ENCODE measurements at regions not wholly inside any gene's neighbourhood (a gene's known extent, or its start where the extent isn't known, plus 50 kb on each side); places are given as distances from the start of the nearest gene placed in this dataset.

GRCh38 chr3:174424656-174425055 lies 434.5 kb upstream of the NAALADL2 start:
- H3K79me2 ChIP-seq (ENCODE audit: insufficient read depth, low read length): no peaks in the 10 kb centered on the region

DNA sequence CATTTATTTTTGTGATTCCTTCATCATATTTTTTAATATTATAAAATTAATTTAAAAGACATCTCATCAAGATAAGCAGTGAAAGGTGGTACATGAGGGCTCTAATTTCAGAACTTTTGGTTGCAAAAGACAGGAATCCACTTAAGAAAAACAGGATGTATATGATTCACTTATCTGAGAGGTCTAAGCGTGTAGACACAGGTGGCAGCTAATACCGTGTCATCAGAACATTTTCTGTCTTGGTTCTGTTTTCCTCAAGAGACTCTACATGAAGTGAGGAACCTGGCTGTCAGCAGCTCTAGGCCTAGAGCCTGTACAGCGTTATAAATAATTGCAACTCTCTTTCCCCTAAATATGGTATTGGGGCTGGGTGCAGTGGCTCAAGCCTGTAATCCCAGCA lies 433.7 kb upstream of the NAALADL2 start:
- Histone ChIP-seq H3K27ac (ENCODE audit: low read depth, low read length) (no peak overlapping the region), H3K4me2 (ENCODE audit: insufficient read depth, low read length) (no peak overlapping the region), H2AFZ (ENCODE audit: low read length) (no peak overlapping the region), H3K4me3 (ENCODE audit: insufficient read depth, low read length) (no peak overlapping the region), H3K4me1 (ENCODE audit: insufficient read depth, low read length) (no peaks in the 10 kb centered on the region), H4K20me1 (ENCODE audit: insufficient read depth, low read length) (no peaks in the 10 kb centered on the region), H3K79me2 (ENCODE audit: insufficient read depth, low read length) (no peaks in the 10 kb centered on the region), H3K9me3 (ENCODE audit: low read depth, low read length) (no peaks in the 10 kb centered on the region), H3K36me3 (ENCODE audit: insufficient read depth, low read length) (no peaks in the 10 kb centered on the region), H3K27me3 (ENCODE audit: insufficient read depth, low read length) (no peaks in the 10 kb centered on the region)
- TF ChIP-seq, protein P1, sequence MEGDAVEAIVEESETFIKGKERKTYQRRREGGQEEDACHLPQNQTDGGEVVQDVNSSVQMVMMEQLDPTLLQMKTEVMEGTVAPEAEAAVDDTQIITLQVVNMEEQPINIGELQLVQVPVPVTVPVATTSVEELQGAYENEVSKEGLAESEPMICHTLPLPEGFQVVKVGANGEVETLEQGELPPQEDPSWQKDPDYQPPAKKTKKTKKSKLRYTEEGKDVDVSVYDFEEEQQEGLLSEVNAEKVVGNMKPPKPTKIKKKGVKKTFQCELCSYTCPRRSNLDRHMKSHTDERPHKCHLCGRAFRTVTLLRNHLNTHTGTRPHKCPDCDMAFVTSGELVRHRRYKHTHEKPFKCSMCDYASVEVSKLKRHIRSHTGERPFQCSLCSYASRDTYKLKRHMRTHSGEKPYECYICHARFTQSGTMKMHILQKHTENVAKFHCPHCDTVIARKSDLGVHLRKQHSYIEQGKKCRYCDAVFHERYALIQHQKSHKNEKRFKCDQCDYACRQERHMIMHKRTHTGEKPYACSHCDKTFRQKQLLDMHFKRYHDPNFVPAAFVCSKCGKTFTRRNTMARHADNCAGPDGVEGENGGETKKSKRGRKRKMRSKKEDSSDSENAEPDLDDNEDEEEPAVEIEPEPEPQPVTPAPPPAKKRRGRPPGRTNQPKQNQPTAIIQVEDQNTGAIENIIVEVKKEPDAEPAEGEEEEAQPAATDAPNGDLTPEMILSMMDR (IDR thresholded peaks at IDR 0.05; ENCODE audit: extremely low read depth, low read depth, low read length): no peak
- DNase-seq (ENCODE audit: insufficient read length, low spot score, missing footprints): no peak

More at GRCh38 chr3:174424656-174425055, 434.5 kb upstream of the NAALADL2 start:
- no peak for DNase-seq (ENCODE audit: insufficient read length, low spot score, missing footprints)
- TF ChIP-seq, protein P1 (IDR thresholded peaks at IDR 0.05; ENCODE audit: extremely low read depth, low read depth, low read length): no peak
- H3K9me3 ChIP-seq (ENCODE audit: low read depth, low read length): no peaks in the 10 kb centered on the region
- no peaks in the 10 kb centered on the region for H3K36me3 ChIP-seq (ENCODE audit: insufficient read depth, low read length)
- no peak overlapping the region for H3K4me3 ChIP-seq (ENCODE audit: insufficient read depth, low read length)
- H3K27ac ChIP-seq (ENCODE audit: low read depth, low read length): no peak overlapping the region
- H4K20me1 ChIP-seq (ENCODE audit: insufficient read depth, low read length): no peaks in the 10 kb centered on the region
- no peaks in the 10 kb centered on the region for H3K27me3 ChIP-seq (ENCODE audit: insufficient read depth, low read length)
- no peak overlapping the region for H2AFZ ChIP-seq (ENCODE audit: low read length)
- no peaks in the 10 kb centered on the region for H3K4me1 ChIP-seq (ENCODE audit: insufficient read depth, low read length)
- no peak overlapping the region for H3K4me2 ChIP-seq (ENCODE audit: insufficient read depth, low read length)

DNA sequence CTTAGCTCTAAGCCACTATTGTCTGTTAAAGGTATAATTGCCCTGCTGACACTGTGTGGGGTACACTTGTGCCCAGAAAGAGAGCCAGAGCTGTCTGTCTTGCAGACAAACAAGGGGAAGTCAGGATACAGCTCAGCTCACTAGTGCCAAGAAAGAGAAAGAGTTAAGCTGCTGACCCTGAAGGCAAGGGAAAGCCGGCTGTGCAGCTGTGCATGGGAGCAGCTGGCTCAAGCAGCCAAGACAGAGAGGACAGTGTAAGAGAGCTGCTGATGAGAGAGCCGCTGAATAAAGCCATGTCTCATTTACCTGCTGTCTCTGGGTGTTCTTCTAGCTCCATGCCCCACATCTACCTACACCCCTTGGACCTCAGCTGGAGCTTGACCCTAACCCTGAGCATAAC lies 428.1 kb upstream of the NAALADL2 start:
- Histone ChIP-seq H3K79me2 (ENCODE audit: insufficient read depth, low read length) (no peaks in the 10 kb centered on the region), H3K4me3 (ENCODE audit: insufficient read depth, low read length) (no peak overlapping the region), H3K36me3 (ENCODE audit: insufficient read depth, low read length) (no peaks in the 10 kb centered on the region), H3K27me3 (ENCODE audit: insufficient read depth, low read length) (no peaks in the 10 kb centered on the region), H3K4me2 (ENCODE audit: insufficient read depth, low read length) (no peak overlapping the region), H2AFZ (ENCODE audit: low read length) (no peak overlapping the region), H4K20me1 (ENCODE audit: insufficient read depth, low read length) (no peaks in the 10 kb centered on the region), H3K27ac (ENCODE audit: low read depth, low read length) (no peak overlapping the region), H3K4me1 (ENCODE audit: insufficient read depth, low read length) (no peaks in the 10 kb centered on the region), H3K9me3 (ENCODE audit: low read depth, low read length) (no peaks in the 10 kb centered on the region)
- no peak for DNase-seq (ENCODE audit: insufficient read length, low spot score, missing footprints)
- TF ChIP-seq, protein P1 (IDR thresholded peaks at IDR 0.05; ENCODE audit: extremely low read depth, low read depth, low read length): no peak

- H2AFZ ChIP-seq (ENCODE audit: low read length): no peak overlapping the region
- TF ChIP-seq, protein P1 (IDR thresholded peaks at IDR 0.05; ENCODE audit: extremely low read depth, low read depth, low read length): no peak
- DNase-seq (ENCODE audit: insufficient read length, low spot score, missing footprints): no peak
Measured at GRCh38 chr3:174431717-174432116, 427.4 kb upstream of the NAALADL2 start.

More at GRCh38 chr3:174431717-174432116, 427.4 kb upstream of the NAALADL2 start:
- no peak overlapping the region for H3K4me2 ChIP-seq (ENCODE audit: insufficient read depth, low read length)
- no peak overlapping the region for H3K4me3 ChIP-seq (ENCODE audit: insufficient read depth, low read length)
- no peaks in the 10 kb centered on the region for H3K36me3 ChIP-seq (ENCODE audit: insufficient read depth, low read length)
- no peaks in the 10 kb centered on the region for H3K4me1 ChIP-seq (ENCODE audit: insufficient read depth, low read length)
- no peak overlapping the region for H3K27ac ChIP-seq (ENCODE audit: low read depth, low read length)
- H3K27me3 ChIP-seq (ENCODE audit: insufficient read depth, low read length): no peaks in the 10 kb centered on the region
- H3K9me3 ChIP-seq (ENCODE audit: low read depth, low read length): no peaks in the 10 kb centered on the region
- H3K79me2 ChIP-seq (ENCODE audit: insufficient read depth, low read length): no peaks in the 10 kb centered on the region
- no peaks in the 10 kb centered on the region for H4K20me1 ChIP-seq (ENCODE audit: insufficient read depth, low read length)
